HFF-Myc (cell line): ENCODE measurements at regions not wholly inside any gene's neighbourhood (a gene's known extent, or its start where the extent isn't known, plus 50 kb on each side); places are given as distances from the start of the nearest gene placed in this dataset.

ENCODE experiments used
- DNase-seq: peaks from one replicate; pipeline ENCODE4 v3.0.0-alpha.2; 2011; ENCODE audit warnings: low read depth; ENCODE audit errors: extremely low read depth
- H3K4me3 ChIP-seq: replicated peaks from 2 replicates; pipeline ENCODE4 v1.5.1; 2011; ENCODE audit warnings: low read depth, mild to moderate bottlenecking, control low read depth, low read length
- CTCF ChIP-seq: IDR thresholded peaks from 2 replicates; pipeline ENCODE4 v1.5.1; 2012; ENCODE audit warnings: mild to moderate bottlenecking, low read depth, low read length, control low read depth; ENCODE audit errors: missing control alignments

- H3K4me3 ChIP-seq: no peak overlapping the region
- no peak for DNase-seq
- TF ChIP-seq CTCF: no peak
Measured at GRCh38 chr11:95584589-95584988, 205.0 kb downstream of the FAM76B start.

DNA sequence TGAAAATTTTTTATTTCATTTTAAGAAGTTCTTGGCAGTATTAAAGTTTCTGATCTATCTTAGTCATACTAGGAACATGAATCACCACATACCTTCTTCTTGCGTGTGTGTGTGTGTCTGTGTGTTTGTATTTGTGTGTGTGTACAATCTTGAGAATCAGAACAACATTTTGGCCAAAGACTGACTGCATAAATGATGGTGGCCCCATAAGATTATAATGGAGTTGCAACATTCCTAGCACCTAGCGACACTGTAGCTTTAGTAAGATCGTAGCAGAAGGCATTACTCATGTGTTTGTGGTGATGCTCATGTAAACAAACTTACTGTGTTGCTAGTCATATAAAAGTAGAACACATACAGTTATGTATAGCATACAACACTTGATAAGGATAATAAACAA lies 205.4 kb downstream of the FAM76B start:
- DNase-seq: no peak

GRCh38 chr11:95577716-95578460 lies 211.7 kb downstream of the FAM76B start:
- TF ChIP-seq CTCF: no peak
- peak; percentile 49 for DNase-seq
- H3K4me3 ChIP-seq: no peak overlapping the region

More for the DNA sequence above, 205.4 kb downstream of the FAM76B start:
- H3K4me3 ChIP-seq: no peak overlapping the region
- no peak for TF ChIP-seq CTCF

DNA sequence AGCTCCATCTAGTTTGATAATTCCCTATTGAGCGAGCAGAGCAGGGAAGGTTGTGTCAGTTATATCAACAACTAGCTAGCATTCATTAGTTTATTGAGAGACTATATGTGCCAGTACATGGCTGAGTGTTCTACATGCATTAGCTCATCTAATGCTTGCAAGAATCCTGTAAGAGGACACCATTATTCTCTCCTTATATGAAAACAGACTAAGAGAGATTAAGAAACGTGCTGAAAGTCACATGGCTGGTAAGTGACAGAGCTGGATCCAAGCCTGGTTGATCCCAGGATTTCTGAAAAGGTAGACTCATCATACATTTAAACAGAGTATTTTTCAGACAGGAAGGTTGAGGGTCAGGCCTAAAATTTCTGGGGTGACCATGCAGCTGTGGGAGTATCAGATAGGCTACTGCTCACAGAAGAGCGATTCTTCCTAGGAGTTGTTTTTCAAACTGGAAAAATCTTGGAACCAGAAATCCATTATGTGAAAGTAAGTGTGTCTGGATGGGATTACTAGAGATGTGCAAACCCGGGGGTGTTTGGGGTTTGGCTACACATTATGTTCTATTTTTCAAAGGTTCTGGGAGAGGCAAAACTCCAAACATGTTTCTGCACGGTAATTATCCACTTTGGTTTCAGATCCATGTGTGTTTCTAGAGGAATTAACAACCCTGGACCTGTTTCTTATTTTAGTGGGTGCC lies 213.3 kb downstream of the FAM76B start:
- no peak overlapping the region for H3K4me3 ChIP-seq
- no peak for TF ChIP-seq CTCF
- DNase-seq: peak; percentile 42

GRCh38 chr11:95575517-95575916 lies 214.1 kb downstream of the FAM76B start:
- no peak for TF ChIP-seq CTCF
- H3K4me3 ChIP-seq: no peak overlapping the region
- peak; percentile 82 for DNase-seq

DNA sequence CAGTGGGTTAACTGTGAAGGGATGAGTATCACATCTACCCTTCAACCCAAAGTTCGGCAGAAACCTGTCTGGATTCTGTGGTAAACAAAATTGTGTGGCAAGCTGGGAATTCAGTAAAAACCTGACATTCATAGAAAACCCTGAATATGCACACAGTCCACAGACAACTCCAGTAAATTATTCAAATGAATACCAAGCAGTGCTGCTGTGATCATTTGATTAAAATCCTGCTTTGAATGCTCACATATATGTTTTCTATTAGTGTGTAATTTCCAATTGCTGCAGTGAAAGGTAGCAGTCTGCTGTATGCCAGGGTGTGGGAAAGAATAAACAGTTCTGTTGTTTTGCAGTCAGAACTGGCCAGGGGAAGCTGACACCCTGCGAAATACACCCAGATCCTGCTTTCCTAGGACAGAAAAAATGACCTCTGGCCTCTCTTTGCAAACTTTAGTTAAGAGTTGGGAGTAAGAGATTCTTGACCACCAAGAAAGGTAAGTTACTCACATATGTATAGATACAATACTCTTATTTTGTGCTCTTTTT lies 217.8 kb downstream of the FAM76B start:
- no peak for TF ChIP-seq CTCF
- H3K4me3 ChIP-seq: no peak overlapping the region
- DNase-seq: no peak
